NT2/D1 (cell line): ENCODE measurements at regions not wholly inside any gene's neighbourhood (a gene's known extent, or its start where the extent isn't known, plus 50 kb on each side); places are given as distances from the start of the nearest gene placed in this dataset.
"Not testable (repeated sequence)": the region's sequence is repeated elsewhere in the genome, so short reads cannot be mapped to it uniquely, and the experiment has no call there.

Experiments used
- SUZ12 ChIP-seq: IDR thresholded peaks from 2 replicates; pipeline ENCODE4 v1.6.1; 2011; ENCODE audit not compliant: insufficient read length, insufficient read depth; ENCODE audit errors: extremely low read depth
- ZNF274 ChIP-seq: IDR thresholded peaks from 2 replicates; pipeline ENCODE4 v1.6.1; 2011; ENCODE audit warnings: mild to moderate bottlenecking, low read depth, low read length

DNA sequence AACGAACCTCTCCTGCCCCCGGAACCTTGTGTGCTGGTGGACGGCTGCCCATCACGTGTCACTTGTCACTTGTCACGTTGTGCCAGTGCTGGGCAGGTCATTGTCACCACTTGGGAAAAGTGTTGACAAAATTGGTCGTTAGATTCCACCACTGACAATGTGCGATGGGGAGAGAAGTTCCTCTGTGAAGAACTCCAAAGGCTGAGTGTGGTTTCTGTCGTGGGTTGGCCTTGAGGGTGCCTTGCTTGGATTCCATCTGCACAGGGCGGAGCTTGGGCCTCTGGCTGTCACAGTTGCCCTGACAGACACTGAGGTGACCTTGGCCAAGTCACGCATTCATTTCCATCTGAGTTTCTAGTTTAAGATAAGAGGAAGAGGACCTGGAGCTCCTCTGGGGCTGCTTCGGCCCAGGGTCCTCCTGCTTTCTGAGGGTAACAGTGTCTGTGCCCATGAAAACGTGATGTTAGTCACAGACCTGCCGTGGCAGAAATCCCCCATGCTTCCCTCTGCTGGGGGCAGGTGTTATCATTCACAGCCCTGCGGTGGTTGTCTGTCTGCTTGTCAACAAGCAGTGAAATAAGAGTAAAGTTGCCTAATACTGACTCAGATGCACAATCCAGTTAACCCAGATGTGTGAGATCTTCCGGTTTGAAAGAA, 133.6 kb downstream of the LAT start:
- TF ChIP-seq ZNF274, SUZ12: not testable (repeated sequence)
